K562 (cell line): ENCODE measurements at regions not wholly inside any gene's neighbourhood (a gene's known extent, or its start where the extent isn't known, plus 50 kb on each side); places are given as distances from the start of the nearest gene placed in this dataset.

ENCODE experiments used
- ATAC-seq: fragments of 200-7000 bp; cut with Tn5 transposase; 3 replicates; pipeline ENCODE4 v1.9.1; 2020; ENCODE audit warnings: moderate library complexity
- BruUV-seq: library from RNA; stranded (reverse); fragments of 400-500 nt; replicated peaks from 2 replicates; lab custom pipeline; 2021; lab: Mats Ljungman, UMichigan
- CTCF ChIA-PET: fragments of 300-600 bp; formaldehyde crosslinking; extraction: SDS; loops from one replicate; lab custom pipeline; 2021; ENCODE audit warnings: low intra/inter-chr PET ratio; lab: Yijun Ruan, JAX
- POLR2A ChIA-PET: fragments of 300-600, 350-650 bp; sonication (Branson Sonifier 250); formaldehyde crosslinking; extraction: SDS; loops from one replicate; lab custom pipeline; 2021; ENCODE audit warnings: antibody characterized with exemption, inconsistent platforms; lab: Yijun Ruan, JAX
- DNase-seq, 4 experiments: peaks; one replicate each; pipeline versions ENCODE4 v3.0.0 to v3.0.0-alpha.2; 2011 to 2018; ENCODE audit warnings: low spot score in 3 of 4, mixed read lengths in 3 of 4; ENCODE audit errors: extremely low read depth in 1 of 4
- FAIRE-seq: peaks from 2 replicates; lab custom pipeline; 2011; peaks lifted over from hg19 to GRCh38; lab: Jason Lieb, UNC
- H2AFZ ChIP-seq: 2 replicates; pipeline ENCODE4 v1.6.0; 2011; ENCODE audit warnings: low read depth, low read length, control low read depth, inconsistent platforms
- H3K27ac ChIP-seq: fragments of 200-600 bp; 3 replicates; pipeline ENCODE4 v1.8.0; 2011; ENCODE audit warnings: low read depth, mild to moderate bottlenecking, control low read depth, inconsistent platforms, low read length, moderate library complexity, mixed read lengths; ENCODE audit errors: extremely low read depth
- H3K27me3 ChIP-seq, 2 experiments: fragments of 300-600 bp in 1 of 2; 2 replicates in 1 of 2; 3 replicates in 1 of 2; pipeline versions ENCODE4 v1.6.0 to v1.8.0; 2011; ENCODE audit warnings: inconsistent platforms in 2 of 2, low read length in 2 of 2, mild to moderate bottlenecking in 1 of 2, mixed read lengths in 1 of 2, moderate library complexity in 1 of 2; ENCODE audit not compliant: control insufficient read depth in 2 of 2, insufficient read depth in 2 of 2
- H3K36me3 ChIP-seq: fragments of 300-600 bp; 3 replicates; pipeline ENCODE4 v1.8.0; 2011; ENCODE audit warnings: mild to moderate bottlenecking, low read length, inconsistent platforms; ENCODE audit not compliant: control insufficient read depth, insufficient read depth
- H3K4me1 ChIP-seq, 2 experiments: fragments of 200-600 bp in 1 of 2; replicated peaks in 1 of 2; 2 replicates in 1 of 2; 3 replicates in 1 of 2; pipeline versions ENCODE4 v1.5.1 to v1.8.0; 2011; ENCODE audit warnings: inconsistent platforms in 2 of 2, low read length in 2 of 2, mild to moderate bottlenecking in 1 of 2, mixed read lengths in 1 of 2, moderate library complexity in 1 of 2; ENCODE audit not compliant: control insufficient read depth in 2 of 2, insufficient read depth in 2 of 2
- H3K4me2 ChIP-seq: 2 replicates; pipeline ENCODE4 v1.6.1; 2011; ENCODE audit warnings: low read length, control low read depth, inconsistent platforms, mixed read lengths; ENCODE audit not compliant: insufficient read depth
- H3K4me3 ChIP-seq: fragments of 200-600 bp; sonication (generic), shearing (Covaris generic); 2 replicates; pipeline ENCODE4 v1.5.1; 2016; ENCODE audit warnings: control low read depth, inconsistent platforms
- H3K79me2 ChIP-seq: fragments of 200-600 bp; 3 replicates; pipeline ENCODE4 v1.8.0; 2011; ENCODE audit warnings: low read length, inconsistent platforms; ENCODE audit not compliant: control insufficient read depth, insufficient read depth
- H3K9ac ChIP-seq, 2 experiments: 2 replicates each; pipeline versions ENCODE4 v1.6.0 to v1.6.1; 2011; ENCODE audit warnings: low read depth in 2 of 2, low read length in 2 of 2, control low read depth in 1 of 2, inconsistent platforms in 1 of 2, mild to moderate bottlenecking in 1 of 2, mixed read lengths in 1 of 2; ENCODE audit not compliant: insufficient read depth in 1 of 2
- H3K9me1 ChIP-seq: one replicate; pipeline ENCODE4 v1.6.0; 2011; ENCODE audit warnings: inconsistent platforms, mild to moderate bottlenecking, low read length, moderate library complexity; ENCODE audit not compliant: control insufficient read depth, insufficient read depth
- H3K9me3 ChIP-seq: replicated peaks from 2 replicates; pipeline ENCODE4 v1.5.1; 2011; ENCODE audit warnings: low read depth, low read length, inconsistent platforms; ENCODE audit not compliant: control insufficient read depth, insufficient read depth
- H4K20me1 ChIP-seq: replicated peaks from 2 replicates; pipeline ENCODE4 v1.6.1; 2011; ENCODE audit warnings: low read length, inconsistent platforms, mixed read lengths; ENCODE audit not compliant: control insufficient read depth, insufficient read depth
- C11orf30 ChIP-seq: fragments of 450-650 bp; IDR thresholded peaks from 2 replicates; pipeline ENCODE4 v1.6.1; 2016; ENCODE audit warnings: low read depth, mild to moderate bottlenecking
- CBX5 ChIP-seq: IDR thresholded peaks from 2 replicates; pipeline ENCODE4 v1.6.1; 2014; ENCODE audit warnings: low read depth, borderline replicate concordance
- CHCHD3 ChIP-seq: fragments of 250-450 bp; sonication (Bioruptor Pico); IDR thresholded peaks from 2 replicates; pipeline ENCODE4 v2.1.2; 2022; ENCODE audit warnings: mild to moderate bottlenecking
- GABPB1 ChIP-seq: sonication (generic); formaldehyde crosslinking; IDR thresholded peaks from 2 replicates; pipeline ENCODE4 v1.8.0; 2022; ENCODE audit warnings: mild to moderate bottlenecking, missing genetic modification reagents
- HMG20A ChIP-seq: fragments of 450-650 bp; formaldehyde crosslinking; conservative IDR thresholded peaks from 2 replicates; pipeline ENCODE4 v1.4.0; 2020; ENCODE audit warnings: mild to moderate bottlenecking, mixed read lengths
- LARP7 ChIP-seq: fragments of 450-650 bp; IDR thresholded peaks from 2 replicates; pipeline ENCODE4 v1.6.1; 2016
- MAFF ChIP-seq: IDR thresholded peaks from 2 replicates; pipeline ENCODE4 v1.6.1; 2012; ENCODE audit warnings: low read length, improper control_type of control experiment
- MAFG ChIP-seq: fragments of 450-650 bp; conservative IDR thresholded peaks from 2 replicates; pipeline ENCODE4 v1.6.1; 2016; ENCODE audit warnings: missing genetic modification characterization, missing compliant biosample characterization
- MAFK ChIP-seq: IDR thresholded peaks from 2 replicates; pipeline ENCODE4 v1.6.1; 2011; ENCODE audit warnings: low read length, improper control_type of control experiment
- MIER1 ChIP-seq: fragments of 450-650 bp; IDR thresholded peaks from 2 replicates; pipeline ENCODE4 v1.6.1; 2016; ENCODE audit warnings: antibody characterized with exemption, mild to moderate bottlenecking, low read depth
- NCOA1 ChIP-seq: fragments of 450-650 bp; IDR thresholded peaks from 2 replicates; pipeline ENCODE4 v1.6.1; 2016; ENCODE audit warnings: low read depth
- NFIX ChIP-seq: fragments of 250-450 bp; sonication (Bioruptor Pico); IDR thresholded peaks from 2 replicates; pipeline ENCODE4 v1.4.0; 2020; ENCODE audit warnings: low read depth, mild to moderate bottlenecking, moderate library complexity
- PTTG1 ChIP-seq: fragments of 450-650 bp; IDR thresholded peaks from 2 replicates; pipeline ENCODE4 v1.6.1; 2016; ENCODE audit warnings: low read depth, mild to moderate bottlenecking, missing genetic modification characterization, missing compliant biosample characterization
- SETDB1 ChIP-seq: IDR thresholded peaks from one replicate; pipeline ENCODE4 v1.6.1; 2012; ENCODE audit warnings: low read length, control low read depth, inconsistent platforms
- SMC3 ChIP-seq: conservative IDR thresholded peaks from 2 replicates; pipeline ENCODE4 v1.6.1; 2011; ENCODE audit warnings: low read depth, low read length, improper control_type of control experiment; ENCODE audit not compliant: insufficient read depth
- SP2 ChIP-seq: IDR thresholded peaks from 2 replicates; pipeline ENCODE4 v1.6.1; 2011; ENCODE audit warnings: mild to moderate bottlenecking, low read depth, low read length, moderate library complexity; ENCODE audit not compliant: poor library complexity, severe bottlenecking; ENCODE audit errors: extremely low read depth
- ZFP1 ChIP-seq: fragments of 450-650 bp; formaldehyde crosslinking; IDR thresholded peaks from 2 replicates; pipeline ENCODE4 v1.4.0; 2020; ENCODE audit warnings: mild to moderate bottlenecking, mixed read lengths
- ZFP36 ChIP-seq: fragments of 150-350 bp; IDR thresholded peaks from 2 replicates; pipeline ENCODE4 v1.6.1; 2018; ENCODE audit warnings: low read length, low read depth; ENCODE audit not compliant: partially characterized antibody
- ZKSCAN3 ChIP-seq: fragments of 250-450 bp; sonication (Bioruptor Pico); IDR thresholded peaks from 2 replicates; pipeline ENCODE4 v1.4.0; 2020
- ZNF316 ChIP-seq: fragments of 450-650 bp; IDR thresholded peaks from 2 replicates; pipeline ENCODE4 v1.6.1; 2016
- ZNF431 ChIP-seq: sonication (generic); formaldehyde crosslinking; IDR thresholded peaks from 2 replicates; pipeline ENCODE4 v1.8.0; 2022; ENCODE audit warnings: mild to moderate bottlenecking, missing genetic modification reagents
- WGBS: fragments of 100-300 bp; shearing (Covaris generic); methylation state at CpG from one replicate; pipeline ENCODE4 v1.1.6; 2016; ENCODE audit warnings: low coverage, mixed read lengths; ENCODE audit not compliant: insufficient coverage; ENCODE audit errors: missing lambda C conversion rate; 5-methylcytosine and 5-hydroxymethylcytosine counted together
- in situ Hi-C: fragments of 300-500 bp; cut with MboI; formaldehyde crosslinking; loops from 4 replicates; pipeline ENCODE4 v1.15.0; 2018; ENCODE audit warnings: inconsistent platforms, mixed read lengths
- intact Hi-C: fragments of 100-400 bp; cut with micrococcal nuclease; formaldehyde crosslinking; loops from 2 replicates; pipeline ENCODE4 v1.14.2; 2022
- TF ChIP-seq, protein P1 (sequence below): fragments of 450-650 bp; conservative IDR thresholded peaks from 2 replicates; pipeline ENCODE4 v1.6.1; 2016; ENCODE audit warnings: missing genetic modification characterization, low read depth, mild to moderate bottlenecking, missing compliant biosample characterization, moderate library complexity

DNA sequence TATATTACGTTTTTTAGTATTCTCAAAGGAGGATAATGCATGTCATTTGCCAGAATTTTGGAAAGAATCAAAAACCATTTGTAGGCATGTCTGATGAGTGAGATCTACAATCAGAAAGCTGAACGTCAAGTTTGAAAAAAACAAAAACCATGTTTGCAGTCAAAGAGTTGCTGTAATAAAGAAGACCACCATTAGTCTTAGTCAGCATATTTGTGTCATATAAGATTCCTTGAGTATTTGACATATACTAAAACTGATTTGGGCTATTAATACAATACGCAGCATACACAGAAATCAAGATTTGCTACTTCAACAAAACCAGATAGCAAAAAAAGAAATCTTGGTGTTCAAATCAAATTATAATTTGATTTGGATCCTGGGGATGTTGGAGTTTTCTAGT, 247.5 kb downstream of the SAMD5 start:
- CTCF ChIA-PET: no interaction called here
- DNase-seq (no peak), ATAC-seq (no peak), FAIRE-seq (no peak)
- Histone ChIP-seq H3K4me2 (no peak overlapping the region), H4K20me1 (no peaks in the 10 kb centered on the region), H3K9me3 (no peaks in the 10 kb centered on the region), H3K36me3 (no peaks in the 10 kb centered on the region), H2AFZ (no peak overlapping the region), H3K4me1 (no peaks in the 10 kb centered on the region), H3K27me3 (no peaks in the 10 kb centered on the region), H3K27ac (no peak overlapping the region), H3K9me1 (no peaks in the 10 kb centered on the region), H3K4me3 (no peak overlapping the region), H3K9ac (no peak overlapping the region), H3K79me2 (no peaks in the 10 kb centered on the region)
- TF ChIP-seq LARP7 (no peak), MAFF (peak; percentile 92), GABPB1 (CRISPR knock-in tag) (no peak), C11orf30 (peak; percentile 90), MAFK (peak; percentile 95), ZNF316 (peak; percentile 95), CHCHD3 (CRISPR knock-in tag) (no peak), SMC3 (no peak), MAFG (tag) (peak; percentile 86)
- 78% methylated on average over 3 of the region's 3 CpGs for WGBS
- intact Hi-C loops (no loop called here), in situ Hi-C loops (no loop called here)
- POLR2A ChIA-PET: no interaction called here
- BruUV-seq: no TSS peak

DNA sequence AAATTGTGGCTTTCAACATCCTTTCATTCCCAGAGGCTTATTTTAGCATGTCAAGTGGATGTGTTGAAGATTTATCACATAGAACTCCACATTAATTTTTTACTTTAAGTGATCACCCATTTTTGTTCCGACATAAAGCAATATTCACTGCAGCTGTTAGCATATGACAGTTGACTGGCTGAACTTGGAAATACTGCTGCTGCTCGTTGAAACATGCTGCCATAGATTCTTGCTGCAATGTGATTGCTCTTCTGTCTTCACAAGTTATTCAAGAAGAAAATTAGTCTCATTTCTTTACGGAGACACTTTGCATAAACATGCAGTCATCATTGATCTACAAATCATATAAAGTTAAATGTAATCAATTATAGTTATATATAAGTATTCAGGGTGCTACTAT, 248.4 kb downstream of the SAMD5 start:
- 65% methylated on average over 3 of the region's 3 CpGs for WGBS
- DNase-seq: no peak
- Histone ChIP-seq H3K9me1 (no peaks in the 10 kb centered on the region), H3K9me3 (no peaks in the 10 kb centered on the region), H4K20me1 (no peaks in the 10 kb centered on the region), H3K4me1 (no peaks in the 10 kb centered on the region), H3K27ac (no peak overlapping the region), H3K36me3 (no peaks in the 10 kb centered on the region), H2AFZ (no peak overlapping the region), H3K79me2 (no peaks in the 10 kb centered on the region), H3K4me2 (no peak overlapping the region), H3K27me3 (no peaks in the 10 kb centered on the region), H3K9ac (no peak overlapping the region), H3K4me3 (no peak overlapping the region)
- POLR2A ChIA-PET: no interaction called here
- BruUV-seq: no TSS peak
- ATAC-seq: no peak
- no peak for FAIRE-seq
- intact Hi-C loops (no loop called here), in situ Hi-C loops (no loop called here)
- CTCF ChIA-PET: no interaction called here
- TF ChIP-seq ZNF431 (CRISPR knock-in tag) (no peak), ZFP36 (no peak), ZKSCAN3 (no peak), HMG20A (CRISPR knock-in tag) (no peak), NFIX (CRISPR knock-in tag) (no peak), NCOA1 (no peak), CBX5 (no peak), SETDB1 (no peak), PTTG1 (tag) (no peak), MIER1 (no peak), SP2 (no peak), ZFP1 (no peak)
- TF ChIP-seq, protein P1, sequence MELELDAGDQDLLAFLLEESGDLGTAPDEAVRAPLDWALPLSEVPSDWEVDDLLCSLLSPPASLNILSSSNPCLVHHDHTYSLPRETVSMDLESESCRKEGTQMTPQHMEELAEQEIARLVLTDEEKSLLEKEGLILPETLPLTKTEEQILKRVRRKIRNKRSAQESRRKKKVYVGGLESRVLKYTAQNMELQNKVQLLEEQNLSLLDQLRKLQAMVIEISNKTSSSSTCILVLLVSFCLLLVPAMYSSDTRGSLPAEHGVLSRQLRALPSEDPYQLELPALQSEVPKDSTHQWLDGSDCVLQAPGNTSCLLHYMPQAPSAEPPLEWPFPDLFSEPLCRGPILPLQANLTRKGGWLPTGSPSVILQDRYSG: no peak
